Stimulated activated CD8-positive, alpha-beta memory T cell treated with anti-CD3 and anti-CD28 coated beads, Interleukin-15, amount 100 ng/mL, for 1 hour (primary cell): ENCODE measurements at regions not wholly inside any gene's neighbourhood (a gene's known extent, or its start where the extent isn't known, plus 50 kb on each side); places are given as distances from the start of the nearest gene placed in this dataset.

Experiments used
- DNase-seq: peaks from one replicate; pipeline ENCODE4 v3.0.0-alpha.2; 2020; ENCODE audit warnings: low read depth

- no peak for DNase-seq
Measured at GRCh38 chr11:95692526-95693260, 96.9 kb downstream of the FAM76B start.

DNA sequence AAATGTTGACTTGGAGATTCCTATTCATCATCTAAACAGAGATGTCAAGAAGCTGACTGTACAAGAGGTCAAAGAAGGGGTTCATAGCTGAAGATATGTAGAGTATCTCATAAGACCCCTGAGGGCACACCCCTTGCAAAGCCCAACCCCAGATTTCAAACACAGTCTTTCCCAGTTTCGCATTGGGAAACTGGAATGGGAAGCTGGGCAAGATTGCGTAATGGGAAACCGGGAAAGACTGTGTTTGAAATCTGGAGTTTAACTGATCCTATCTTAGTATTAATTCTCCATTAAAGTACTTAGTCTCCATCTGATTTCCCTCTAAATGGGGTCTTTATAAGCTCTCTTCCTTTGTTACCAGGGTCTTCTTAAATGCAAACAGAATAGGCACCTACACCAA is 99.5 kb downstream of the FAM76B start:
- DNase-seq, result no peak

DNA sequence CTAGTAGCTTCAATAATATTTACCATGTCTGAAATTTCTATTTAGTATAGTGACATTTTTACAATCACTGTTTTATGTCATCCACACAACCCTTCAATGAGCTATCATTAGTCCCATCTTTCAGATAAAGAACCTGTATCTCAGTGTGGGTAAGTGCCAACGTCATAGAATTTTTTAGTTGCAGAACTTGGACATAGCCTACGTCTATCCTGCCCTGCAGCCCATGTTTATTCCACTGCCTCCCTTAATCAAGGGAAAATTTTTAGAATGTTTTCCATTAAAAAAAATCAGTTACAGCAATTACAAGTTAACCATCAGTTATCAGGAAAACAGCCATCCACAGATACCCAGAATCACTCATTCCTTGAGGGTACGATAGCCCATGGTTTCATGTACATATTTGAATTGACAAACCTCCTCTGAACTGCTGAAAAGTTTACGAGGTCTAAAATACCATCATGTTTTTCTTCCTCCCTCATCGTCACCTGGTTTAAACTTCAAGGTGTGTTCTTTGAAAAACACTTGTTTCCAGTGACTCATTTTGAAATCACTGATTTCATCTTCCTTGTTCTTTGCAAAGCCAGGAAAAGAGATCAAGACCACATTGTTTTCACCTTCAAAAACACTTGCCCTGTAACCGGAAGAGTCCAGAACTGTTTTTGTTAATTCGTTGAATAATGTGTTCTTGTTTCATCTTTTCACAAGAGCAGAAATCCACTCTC is 100.9 kb downstream of the FAM76B start:
- no peak for DNase-seq

DNA sequence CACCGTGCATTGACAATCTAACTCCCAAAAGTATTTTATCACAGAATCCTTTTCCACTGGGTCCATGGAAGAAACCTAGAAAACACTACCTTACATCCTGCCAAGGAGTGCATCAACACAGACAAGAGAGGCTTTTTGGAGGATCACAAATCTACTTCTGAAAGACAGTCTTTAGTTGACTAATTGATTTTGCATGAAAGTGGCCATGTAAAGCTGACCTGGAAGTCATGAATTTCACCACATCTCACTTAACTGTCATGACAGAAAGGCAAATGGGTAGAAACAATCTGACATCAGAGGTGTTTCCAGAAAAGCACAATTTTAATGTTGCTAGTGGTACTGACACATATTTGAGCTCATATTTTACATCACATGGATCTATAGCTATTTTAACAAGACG is 101.6 kb downstream of the FAM76B start:
- DNase-seq, result no peak

DNA sequence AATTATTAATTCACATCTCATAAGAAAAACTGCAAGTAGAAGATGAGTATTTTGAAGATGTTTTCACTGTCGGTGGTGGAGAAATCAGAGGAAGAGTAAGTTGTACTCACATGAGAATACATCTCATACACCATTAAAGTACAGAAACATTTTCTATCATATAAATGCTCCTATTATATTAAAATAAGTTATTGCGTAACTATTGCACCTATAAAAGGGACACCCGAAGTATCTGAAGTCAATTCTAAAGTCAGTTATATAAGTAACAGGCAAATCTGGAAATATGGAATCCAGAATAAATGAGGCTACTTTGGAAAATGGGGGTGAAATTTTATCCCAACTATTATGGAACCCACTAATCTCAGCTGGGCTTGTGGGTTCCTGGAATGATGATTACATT is 103.3 kb downstream of the FAM76B start:
- no peak for DNase-seq

DNA sequence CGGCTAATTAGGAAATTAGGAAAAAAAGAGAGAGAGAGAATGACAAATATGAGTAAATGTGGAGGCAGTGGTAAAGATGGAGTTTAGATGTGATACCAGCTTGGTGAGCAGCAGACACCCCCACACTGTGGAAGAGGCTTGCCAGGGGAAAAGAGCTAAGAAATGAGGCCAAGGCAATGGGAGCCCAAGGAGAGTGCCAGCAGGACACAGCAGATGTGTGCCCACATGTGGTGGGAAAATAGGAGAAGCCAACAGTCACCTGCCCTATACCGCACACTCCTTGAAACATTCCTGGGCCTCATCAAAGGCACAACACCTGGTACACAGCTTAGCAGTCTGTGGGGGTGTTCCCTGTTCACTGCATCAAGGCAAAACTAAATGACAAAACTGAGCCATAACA is 104.9 kb downstream of the FAM76B start:
- DNase-seq, result no peak

DNA sequence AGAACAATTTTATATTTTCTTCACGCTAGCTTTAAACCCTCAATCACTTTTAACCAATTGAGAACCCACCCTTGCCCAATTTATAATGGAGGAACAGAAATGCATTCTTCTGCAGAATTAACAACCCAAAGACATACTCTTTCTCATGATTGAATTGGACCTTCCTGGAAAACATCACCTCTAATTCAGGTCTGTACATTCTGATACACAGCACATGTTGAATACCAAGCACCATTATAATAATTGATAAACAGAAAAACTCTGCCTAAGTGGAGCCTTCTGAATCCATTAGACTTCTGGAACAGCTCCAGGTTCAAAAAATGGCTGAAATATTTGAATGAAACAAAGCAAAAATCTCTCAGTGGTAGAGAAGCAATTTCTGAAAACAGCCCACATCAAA is 105.4 kb downstream of the FAM76B start:
- no peak for DNase-seq

DNA sequence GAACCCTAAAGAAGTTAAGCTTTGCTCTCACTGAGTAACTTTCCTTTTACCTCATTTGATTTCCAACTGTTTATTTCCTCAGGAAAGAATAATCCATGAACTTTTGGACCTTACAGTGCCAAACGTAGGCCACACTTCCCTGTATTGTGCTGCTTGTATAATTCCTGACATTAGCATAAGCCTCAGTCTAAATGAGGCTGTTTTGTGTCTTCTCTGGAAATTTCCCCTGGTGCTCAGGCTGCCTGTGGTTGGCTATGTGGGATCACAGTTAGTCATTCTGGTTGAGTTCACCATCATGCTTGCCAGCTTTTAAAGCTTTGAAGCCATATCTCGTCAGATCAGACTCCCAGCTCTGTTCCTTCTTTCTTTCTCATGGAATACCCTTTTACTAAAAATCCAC is 107.0 kb downstream of the FAM76B start:
- no peak for DNase-seq

DNA sequence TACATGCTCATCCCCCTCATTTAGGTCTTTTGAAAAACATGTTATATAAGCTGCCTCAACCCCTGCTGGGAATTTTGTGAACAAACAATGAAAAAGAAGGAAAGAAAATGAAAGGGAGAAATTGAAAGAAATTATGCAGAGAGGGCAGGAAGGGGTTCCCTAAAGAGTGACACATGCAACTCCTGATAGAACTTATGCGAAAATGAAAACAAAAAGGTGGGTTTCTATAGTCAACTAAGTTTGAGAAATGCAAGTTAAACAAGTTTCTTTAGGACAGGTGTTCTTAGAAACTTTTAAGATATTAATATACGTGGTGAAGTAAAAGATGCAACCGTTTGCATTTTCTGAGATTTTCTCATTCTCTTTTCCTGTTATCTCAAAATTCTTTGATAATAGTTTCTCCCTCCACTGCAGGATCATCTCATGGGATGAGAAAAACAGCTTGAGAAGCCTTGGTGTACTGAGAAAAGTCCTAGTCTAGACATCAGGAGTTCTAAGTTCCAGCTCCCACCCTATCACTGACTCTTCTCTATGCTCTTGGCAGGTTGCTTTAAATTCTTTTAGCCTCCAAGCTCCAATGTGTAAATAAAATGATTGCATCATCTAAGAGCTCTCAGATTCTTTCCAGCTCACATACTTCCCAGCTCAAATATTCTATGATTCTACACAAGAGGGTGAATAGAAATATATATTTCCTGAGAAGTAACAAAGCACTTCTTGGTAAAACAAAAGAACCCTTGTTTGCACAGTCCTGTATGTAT is 109.2 kb downstream of the FAM76B start:
- DNase-seq, result no peak

DNA sequence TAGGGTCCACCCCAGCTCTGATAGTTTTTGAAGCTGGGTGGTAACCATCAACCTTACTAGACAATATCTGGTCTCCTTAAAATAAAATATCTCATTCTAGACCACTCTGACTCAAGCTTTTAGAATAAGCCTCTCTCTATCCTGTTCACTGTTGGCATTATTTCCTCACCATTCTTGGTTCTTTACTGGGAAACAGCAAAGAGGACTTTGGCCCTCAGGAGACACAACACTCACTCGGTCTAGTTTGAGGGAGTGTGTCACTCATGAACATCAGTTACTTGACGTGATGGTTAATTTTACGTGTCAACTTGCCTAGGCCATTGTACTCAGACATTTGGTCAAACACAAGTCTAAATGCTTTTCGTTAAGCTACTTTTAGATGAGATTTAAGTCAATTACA is 110.6 kb downstream of the FAM76B start:
- DNase-seq, result no peak

DNA sequence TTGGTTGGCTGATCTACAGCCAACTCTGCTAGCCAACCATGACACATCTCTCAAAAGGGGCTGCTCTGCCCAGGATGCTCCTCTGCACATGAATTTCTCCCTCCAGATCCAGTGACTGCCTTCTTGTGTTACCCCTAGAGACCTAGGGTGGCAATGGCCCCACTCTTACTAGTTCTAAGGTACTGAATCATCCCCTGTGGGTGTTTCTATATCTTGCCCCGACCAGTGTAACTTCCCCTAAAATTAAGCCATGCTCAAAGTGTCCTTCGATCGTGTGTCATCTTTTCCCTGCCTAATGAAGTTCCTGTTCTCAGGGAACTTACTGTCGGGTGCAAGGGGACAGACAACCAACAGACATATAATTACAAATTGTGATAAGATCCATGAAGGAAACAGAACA is 113.3 kb downstream of the FAM76B start:
- no peak for DNase-seq

DNA sequence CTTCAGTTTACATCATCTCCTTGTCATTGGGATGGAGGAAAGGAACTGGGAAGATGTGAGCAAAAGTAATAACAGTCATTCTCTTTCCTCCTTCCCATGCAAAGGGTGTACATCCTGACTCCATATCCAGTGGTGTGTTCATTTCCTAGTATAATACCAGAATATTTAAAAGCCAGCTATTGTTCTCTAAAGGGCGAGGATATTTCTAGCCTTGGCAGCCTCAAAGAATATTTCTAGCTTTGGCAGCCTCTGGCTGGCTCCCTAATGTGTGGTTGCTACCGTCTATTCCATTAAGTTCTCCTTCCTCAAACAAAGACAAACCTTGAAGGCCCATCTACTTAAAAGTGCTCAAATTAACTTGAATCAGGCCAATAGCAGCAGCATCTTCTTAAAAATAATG is 114.0 kb downstream of the FAM76B start:
- DNase-seq, result no peak

- no peak for DNase-seq
Measured at GRCh38 chr11:95674657-95675358, 114.8 kb downstream of the FAM76B start.

DNA sequence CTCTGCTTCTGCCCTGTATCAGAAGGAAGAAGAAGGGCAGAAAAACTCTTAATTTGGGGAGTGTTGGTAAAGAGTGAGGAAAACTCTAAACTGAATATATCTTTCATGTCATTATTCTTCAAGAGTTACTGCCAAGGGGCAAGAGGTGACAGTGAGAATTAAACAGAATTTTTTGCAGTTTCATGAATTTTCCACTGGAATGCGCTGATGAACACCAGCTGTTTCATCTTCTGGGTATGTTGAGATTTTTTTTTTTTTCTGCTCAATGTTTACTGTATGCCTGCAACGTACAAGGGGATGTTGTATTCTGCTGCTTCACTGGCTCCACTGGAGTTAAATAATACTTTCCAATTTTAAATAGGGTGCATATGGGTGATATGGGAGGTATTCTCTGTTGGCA is 117.8 kb downstream of the FAM76B start:
- DNase-seq, result no peak

DNA sequence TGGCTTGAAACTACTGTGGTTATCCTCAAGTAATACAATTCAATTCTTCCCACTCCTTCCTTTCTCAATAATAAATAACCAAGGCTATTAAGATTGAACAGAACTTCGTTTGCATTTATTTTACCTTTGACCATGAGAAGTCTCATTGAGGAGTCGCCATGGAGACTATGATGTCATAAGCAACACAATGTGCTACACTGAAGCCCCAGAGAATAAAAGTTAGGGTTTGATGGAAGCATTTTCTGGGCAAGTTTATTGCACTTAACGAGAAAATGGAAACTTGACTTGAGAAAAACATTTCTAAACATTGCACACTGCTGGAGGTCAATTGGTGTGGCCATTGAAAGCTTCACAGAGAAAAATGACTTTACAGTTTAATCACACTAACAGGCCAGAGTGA is 121.5 kb downstream of the FAM76B start:
- no peak for DNase-seq

GRCh38 chr11:95661162-95661561 is 128.4 kb downstream of the FAM76B start:
- DNase-seq, result no peak

DNA sequence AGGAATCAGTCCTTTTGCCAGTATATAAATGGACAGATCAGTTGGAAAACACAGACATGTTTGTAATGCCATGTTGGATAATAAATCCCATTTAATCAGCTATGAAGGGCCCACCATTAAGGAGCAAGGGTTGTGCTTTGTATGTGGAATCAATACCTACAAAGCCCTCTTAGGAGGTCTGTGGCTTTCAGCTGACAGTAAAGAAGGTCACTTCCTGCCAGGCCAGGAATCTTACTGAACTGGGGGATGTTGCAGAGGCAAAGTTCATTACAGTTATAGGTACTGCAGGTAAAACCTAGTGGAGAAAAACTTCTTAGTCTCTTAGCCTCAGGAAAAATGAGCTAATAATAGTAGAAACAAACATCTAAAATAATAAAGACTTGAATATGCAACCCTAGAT is 129.5 kb downstream of the FAM76B start:
- no peak for DNase-seq

DNA sequence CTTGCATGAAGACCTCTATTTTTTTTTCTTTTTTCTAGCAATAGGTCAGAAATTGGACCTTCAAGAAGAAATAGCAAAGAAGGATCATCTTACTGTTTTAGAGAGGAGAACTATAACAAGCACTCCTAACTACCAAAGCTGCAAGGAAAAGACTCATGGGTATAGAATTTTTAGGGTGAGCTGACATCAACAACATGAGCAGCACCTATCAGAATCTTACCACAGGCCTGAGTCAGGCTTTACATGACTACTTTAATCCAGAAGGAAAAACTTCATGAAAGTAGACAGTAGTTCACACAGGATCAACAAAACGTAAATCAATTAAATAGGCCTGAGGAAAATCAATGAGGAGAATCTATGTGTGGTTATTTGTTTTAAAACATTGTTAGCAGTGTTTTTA is 130.5 kb downstream of the FAM76B start:
- DNase-seq, result no peak

- no peak for DNase-seq
Measured at GRCh38 chr11:95655536-95655935, 134.0 kb downstream of the FAM76B start.

GRCh38 chr11:95653680-95654079 is 135.9 kb downstream of the FAM76B start:
- DNase-seq, result no peak

DNA sequence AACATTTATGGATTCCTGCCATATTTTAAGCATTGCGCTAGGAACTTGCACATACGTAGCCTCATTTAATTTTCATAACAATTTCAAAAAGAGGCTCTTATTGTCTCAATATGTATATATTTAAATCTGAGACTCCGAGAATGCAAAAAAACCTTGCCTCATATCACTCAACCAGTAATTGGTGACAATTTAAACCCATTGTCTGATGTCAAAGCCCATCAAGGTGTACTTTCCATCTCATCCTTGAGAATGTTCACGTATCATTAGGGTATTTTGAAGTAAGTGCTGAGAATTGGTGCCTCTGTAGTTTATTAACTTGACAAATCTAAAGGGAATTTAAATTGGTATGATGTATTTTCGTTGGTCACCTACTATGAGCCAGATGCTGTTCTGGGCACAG is 136.5 kb downstream of the FAM76B start:
- DNase-seq, result no peak

GRCh38 chr11:95652002-95652472 is 137.5 kb downstream of the FAM76B start:
- DNase-seq, result no peak
